OCI-M2 (cell line): ENCODE measurements at regions not wholly inside any gene's neighbourhood (a gene's known extent, or its start where the extent isn't known, plus 50 kb on each side); places are given as distances from the start of the nearest gene placed in this dataset.

Source experiments
- DNase-seq: peaks from one replicate; lab custom pipeline; 2025; ENCODE audit not compliant: unreplicated experiment; lab: John Stamatoyannopoulos, UW

GRCh38 chr1:60394436-60394835, 320.9 kb upstream of the C1orf87 start:
- no peak for DNase-seq

- no peak for DNase-seq
Measured at GRCh38 chr1:60390593-60391282, 317.2 kb upstream of the C1orf87 start.

GRCh38 chr1:60388092-60388987, 314.8 kb upstream of the C1orf87 start:
- no peak for DNase-seq

- DNase-seq, result no peak
Measured at GRCh38 chr1:60387175-60387574, 313.6 kb upstream of the C1orf87 start.

GRCh38 chr1:60386249-60386648, 312.7 kb upstream of the C1orf87 start:
- no peak for DNase-seq

GRCh38 chr1:60376196-60376595, 302.6 kb upstream of the C1orf87 start:
- no peak for DNase-seq

- DNase-seq, result no peak
Measured at GRCh38 chr1:60374537-60374936, 301.0 kb upstream of the C1orf87 start.

GRCh38 chr1:60367532-60367931, 294.0 kb upstream of the C1orf87 start:
- no peak for DNase-seq

- no peak for DNase-seq
Measured at GRCh38 chr1:60359431-60359830, 285.9 kb upstream of the C1orf87 start.

GRCh38 chr1:60350531-60350930, 277.0 kb upstream of the C1orf87 start:
- DNase-seq, result no peak

GRCh38 chr1:60348884-60349283, 275.3 kb upstream of the C1orf87 start:
- DNase-seq, result no peak

GRCh38 chr1:60345621-60346020, 272.1 kb upstream of the C1orf87 start:
- DNase-seq, result no peak

GRCh38 chr1:60345049-60345448, 271.5 kb upstream of the C1orf87 start:
- no peak for DNase-seq

- DNase-seq, result no peak
Measured at GRCh38 chr1:60343736-60344135, 270.2 kb upstream of the C1orf87 start.

- DNase-seq, result no peak
Measured at GRCh38 chr1:60342569-60342968, 269.0 kb upstream of the C1orf87 start.

GRCh38 chr1:60341274-60341673, 267.7 kb upstream of the C1orf87 start:
- no peak for DNase-seq

- DNase-seq, result no peak
Measured at GRCh38 chr1:60331647-60332046, 258.1 kb upstream of the C1orf87 start.

- DNase-seq, result no peak
Measured at GRCh38 chr1:60329651-60330050, 256.1 kb upstream of the C1orf87 start.

GRCh38 chr1:60311838-60312237, 238.3 kb upstream of the C1orf87 start:
- DNase-seq, result no peak

GRCh38 chr1:60299581-60299980, 226.0 kb upstream of the C1orf87 start:
- DNase-seq, result no peak

GRCh38 chr1:60298290-60298689, 224.7 kb upstream of the C1orf87 start:
- no peak for DNase-seq

GRCh38 chr1:60296794-60297193, 223.2 kb upstream of the C1orf87 start:
- no peak for DNase-seq
